RWPE2 (cell line): ENCODE measurements at regions not wholly inside any gene's neighbourhood (a gene's known extent, or its start where the extent isn't known, plus 50 kb on each side); places are given as distances from the start of the nearest gene placed in this dataset.

Experiments used
- ATAC-seq: fragments of 200-7000 bp; cut with Tn5 transposase; 3 replicates; pipeline ENCODE4 v1.9.1; 2021; ENCODE audit warnings: low read depth
- DNase-seq: peaks from one replicate; pipeline ENCODE4 v3.0.0-alpha.2; 2020; ENCODE audit warnings: low spot score
- H3K27ac ChIP-seq: fragments of 450-650 bp; 2 replicates; pipeline ENCODE4 v1.5.1; 2017; ENCODE audit warnings: mild to moderate bottlenecking; ENCODE audit not compliant: poor library complexity, severe bottlenecking
- H3K27me3 ChIP-seq: fragments of 250-450 bp; sonication (Bioruptor Pico); 2 replicates; pipeline ENCODE4 v1.5.1; 2021; ENCODE audit warnings: mild to moderate bottlenecking, moderate library complexity; ENCODE audit not compliant: insufficient read depth, poor library complexity, severe bottlenecking
- H3K36me3 ChIP-seq: fragments of 250-450 bp; sonication (Bioruptor Pico); 2 replicates; pipeline ENCODE4 v1.5.1; 2020; ENCODE audit warnings: low read depth, mild to moderate bottlenecking, moderate library complexity
- H3K4me1 ChIP-seq: fragments of 250-450 bp; sonication (Bioruptor Pico); 2 replicates; pipeline ENCODE4 v1.5.1; 2021; ENCODE audit warnings: mild to moderate bottlenecking, moderate library complexity; ENCODE audit not compliant: insufficient read depth, poor library complexity, severe bottlenecking
- H3K4me3 ChIP-seq: fragments of 250-450 bp; sonication (Bioruptor Pico); 2 replicates; pipeline ENCODE4 v1.5.1; 2021; ENCODE audit warnings: mild to moderate bottlenecking, moderate library complexity; ENCODE audit not compliant: severe bottlenecking
- H3K9me3 ChIP-seq: fragments of 250-450 bp; sonication (Bioruptor Pico); 2 replicates; pipeline ENCODE4 v1.5.1; 2021; ENCODE audit warnings: mild to moderate bottlenecking, moderate library complexity; ENCODE audit not compliant: severe bottlenecking
- TF ChIP-seq, protein P1 (sequence below): fragments of 450-650 bp; IDR thresholded peaks from one replicate; pipeline ENCODE4 v1.5.1; 2017; ENCODE audit warnings: mild to moderate bottlenecking, moderate library complexity; ENCODE audit not compliant: poor library complexity, severe bottlenecking

DNA sequence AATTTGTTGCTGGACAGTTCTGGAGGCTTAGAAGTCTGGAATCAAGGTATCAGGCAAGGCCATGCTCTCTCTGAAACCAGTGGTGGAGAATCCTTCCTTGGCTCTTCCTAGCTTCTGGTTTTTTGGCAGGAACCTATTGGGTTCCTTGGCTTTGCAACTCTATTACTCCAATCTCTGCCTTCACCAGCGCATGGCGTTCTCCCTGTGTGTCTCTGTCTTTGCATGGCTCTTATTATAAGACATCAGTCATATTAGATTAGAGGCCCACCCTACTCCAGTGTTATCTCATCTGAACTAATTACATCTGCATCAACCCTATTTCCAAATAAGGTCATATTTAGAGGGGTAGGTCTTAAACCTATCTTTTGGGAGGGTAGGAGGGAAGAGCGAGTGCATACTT is 358.1 kb upstream of the RARB start:
- no peaks in the 10 kb centered on the region for H3K9me3 ChIP-seq
- no peak overlapping the region for H3K4me3 ChIP-seq
- DNase-seq: no peak
- no peaks in the 10 kb centered on the region for H3K27me3 ChIP-seq
- no peaks in the 10 kb centered on the region for H3K4me1 ChIP-seq
- no peak overlapping the region for H3K27ac ChIP-seq
- H3K36me3 ChIP-seq: no peaks in the 10 kb centered on the region
- TF ChIP-seq, protein P1, sequence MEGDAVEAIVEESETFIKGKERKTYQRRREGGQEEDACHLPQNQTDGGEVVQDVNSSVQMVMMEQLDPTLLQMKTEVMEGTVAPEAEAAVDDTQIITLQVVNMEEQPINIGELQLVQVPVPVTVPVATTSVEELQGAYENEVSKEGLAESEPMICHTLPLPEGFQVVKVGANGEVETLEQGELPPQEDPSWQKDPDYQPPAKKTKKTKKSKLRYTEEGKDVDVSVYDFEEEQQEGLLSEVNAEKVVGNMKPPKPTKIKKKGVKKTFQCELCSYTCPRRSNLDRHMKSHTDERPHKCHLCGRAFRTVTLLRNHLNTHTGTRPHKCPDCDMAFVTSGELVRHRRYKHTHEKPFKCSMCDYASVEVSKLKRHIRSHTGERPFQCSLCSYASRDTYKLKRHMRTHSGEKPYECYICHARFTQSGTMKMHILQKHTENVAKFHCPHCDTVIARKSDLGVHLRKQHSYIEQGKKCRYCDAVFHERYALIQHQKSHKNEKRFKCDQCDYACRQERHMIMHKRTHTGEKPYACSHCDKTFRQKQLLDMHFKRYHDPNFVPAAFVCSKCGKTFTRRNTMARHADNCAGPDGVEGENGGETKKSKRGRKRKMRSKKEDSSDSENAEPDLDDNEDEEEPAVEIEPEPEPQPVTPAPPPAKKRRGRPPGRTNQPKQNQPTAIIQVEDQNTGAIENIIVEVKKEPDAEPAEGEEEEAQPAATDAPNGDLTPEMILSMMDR: no peak
- no peak for ATAC-seq

DNA sequence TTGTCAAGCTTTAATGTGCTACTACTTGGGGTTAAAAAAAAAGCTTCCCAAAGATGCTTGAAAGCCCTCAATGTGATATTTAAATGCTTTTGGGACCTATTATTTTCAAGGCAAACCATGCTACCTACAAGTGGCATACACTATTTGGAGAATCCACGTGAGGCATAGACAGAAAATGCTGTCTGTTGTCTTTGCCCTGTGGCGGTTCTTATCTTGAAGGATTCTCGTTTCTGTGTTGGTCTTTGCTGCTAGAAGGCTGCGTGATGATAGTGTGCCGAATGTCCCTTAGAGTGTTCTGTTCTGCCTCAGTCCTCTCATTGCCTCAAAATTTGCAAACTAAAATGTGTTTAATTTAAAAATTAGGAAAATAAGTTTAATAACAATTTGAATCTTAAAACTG is 356.2 kb upstream of the RARB start:
- TF ChIP-seq, protein P1: no peak
- DNase-seq (no peak), ATAC-seq (no peak)
- H3K27ac ChIP-seq: no peak overlapping the region
- H3K36me3 ChIP-seq: no peaks in the 10 kb centered on the region
- H3K27me3 ChIP-seq: no peaks in the 10 kb centered on the region
- no peaks in the 10 kb centered on the region for H3K9me3 ChIP-seq
- no peak overlapping the region for H3K4me3 ChIP-seq
- no peaks in the 10 kb centered on the region for H3K4me1 ChIP-seq

DNA sequence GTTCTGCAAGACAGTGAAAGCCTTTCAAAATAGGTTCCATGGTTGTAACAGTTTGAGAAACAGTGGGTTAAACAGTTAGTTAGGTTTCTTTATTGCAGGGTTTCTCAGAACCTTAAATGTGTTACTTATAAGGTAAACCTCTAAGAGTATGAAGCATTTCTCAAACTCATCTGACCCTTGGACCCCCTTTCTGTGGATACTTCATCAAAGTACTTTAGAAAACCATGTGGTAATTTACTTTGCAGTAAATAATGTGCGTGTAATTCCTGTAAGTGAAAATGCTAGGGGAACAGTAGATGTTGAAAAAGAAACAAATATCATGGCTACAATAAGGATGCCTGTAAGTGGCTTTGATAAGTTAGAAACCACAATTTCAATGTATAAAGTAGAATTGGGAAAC is 354.6 kb upstream of the RARB start:
- Histone ChIP-seq H3K27me3 (no peaks in the 10 kb centered on the region), H3K36me3 (no peaks in the 10 kb centered on the region), H3K9me3 (no peaks in the 10 kb centered on the region), H3K27ac (no peak overlapping the region), H3K4me3 (no peak overlapping the region), H3K4me1 (no peaks in the 10 kb centered on the region)
- DNase-seq: no peak
- no peak for ATAC-seq
- TF ChIP-seq, protein P1: no peak

DNA sequence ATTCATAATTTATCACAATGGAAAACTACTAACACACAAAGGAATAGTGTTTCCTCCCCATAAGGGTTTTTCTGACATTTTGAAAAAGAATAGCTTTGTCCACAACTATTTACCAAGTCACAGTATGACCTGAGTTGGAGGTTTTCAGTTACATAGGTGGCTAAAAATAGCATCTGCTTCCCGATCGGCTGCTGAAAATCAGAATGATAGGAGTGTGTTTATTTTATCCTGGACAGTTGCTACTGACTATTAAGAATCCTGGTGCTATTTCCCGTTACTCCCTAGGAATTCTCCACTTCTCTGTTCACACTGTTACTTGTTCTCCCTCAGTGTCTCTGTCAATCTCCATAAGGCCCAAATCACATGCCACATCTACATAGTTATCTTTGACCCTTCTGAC is 353.9 kb upstream of the RARB start:
- H3K4me1 ChIP-seq: no peaks in the 10 kb centered on the region
- TF ChIP-seq, protein P1: no peak
- H3K27me3 ChIP-seq: no peaks in the 10 kb centered on the region
- H3K4me3 ChIP-seq: no peak overlapping the region
- no peaks in the 10 kb centered on the region for H3K36me3 ChIP-seq
- no peaks in the 10 kb centered on the region for H3K9me3 ChIP-seq
- H3K27ac ChIP-seq: no peak overlapping the region
- ATAC-seq (no peak), DNase-seq (no peak)

DNA sequence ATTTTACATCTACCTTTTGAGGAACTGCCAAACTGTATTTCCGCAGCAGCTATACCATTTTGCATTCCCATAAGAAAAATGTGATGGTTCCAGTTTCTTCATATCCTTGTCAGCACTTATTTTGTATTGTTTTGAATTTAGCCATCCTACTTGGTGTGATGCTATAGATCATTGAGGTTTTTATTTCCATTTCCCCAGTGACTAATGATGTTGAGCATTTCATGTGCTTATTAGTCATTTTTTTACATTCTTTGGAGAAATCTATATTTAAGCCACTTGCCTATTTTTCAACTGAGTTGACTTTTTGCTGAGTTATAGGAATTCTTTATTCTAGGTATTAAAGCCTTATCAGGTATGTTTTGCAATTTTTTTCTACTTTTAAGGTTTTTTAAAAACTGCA is 347.6 kb upstream of the RARB start:
- Histone ChIP-seq H3K27me3 (no peaks in the 10 kb centered on the region), H3K9me3 (no peaks in the 10 kb centered on the region), H3K4me3 (no peak overlapping the region), H3K4me1 (no peaks in the 10 kb centered on the region), H3K36me3 (no peaks in the 10 kb centered on the region), H3K27ac (no peak overlapping the region)
- no peak for ATAC-seq
- DNase-seq: no peak
- TF ChIP-seq, protein P1: no peak
